ENCODE measurements at regions not wholly inside any gene's neighbourhood (a gene's known extent, or its start where the extent isn't known, plus 50 kb on each side); places are given as distances from the start of the nearest gene placed in this dataset.

- Histone ChIP-seq H3K4me1 (no peaks in the 10 kb centered on the region), H3K27me3 (no peaks in the 10 kb centered on the region), H3K36me3 (no peaks in the 10 kb centered on the region), H3K27ac (no peak overlapping the region), H3K4me3 (no peak overlapping the region), H3K9me3 (no peaks in the 10 kb centered on the region)
- no peak for TF ChIP-seq CTCF (IDR thresholded peaks at IDR 0.05)
- DNase-seq (ENCODE audit: low spot score), result no peak
Observed at GRCh38 chr5:112112346-112112745, 306.7 kb downstream of the EPB41L4A start.

GRCh38 chr5:112109331-112110007 is 309.6 kb downstream of the EPB41L4A start:
- TF ChIP-seq CTCF (IDR thresholded peaks at IDR 0.05), result no peak
- H3K27me3 ChIP-seq, result no peaks in the 10 kb centered on the region
- no peaks in the 10 kb centered on the region for H3K9me3 ChIP-seq
- no peaks in the 10 kb centered on the region for H3K4me1 ChIP-seq
- no peak overlapping the region for H3K4me3 ChIP-seq
- DNase-seq (ENCODE audit: low spot score), result no peak
- no peak overlapping the region for H3K27ac ChIP-seq
- no peaks in the 10 kb centered on the region for H3K36me3 ChIP-seq

- Histone ChIP-seq H3K4me1 (no peaks in the 10 kb centered on the region), H3K9me3 (no peaks in the 10 kb centered on the region), H3K4me3 (no peak overlapping the region), H3K27ac (no peak overlapping the region), H3K27me3 (no peaks in the 10 kb centered on the region), H3K36me3 (no peaks in the 10 kb centered on the region)
- no peak for TF ChIP-seq CTCF (IDR thresholded peaks at IDR 0.05)
- no peak for DNase-seq (ENCODE audit: low spot score)
Observed at GRCh38 chr5:112106878-112107277, 312.2 kb downstream of the EPB41L4A start.

GRCh38 chr5:112097768-112098167 is 321.3 kb downstream of the EPB41L4A start:
- TF ChIP-seq CTCF (IDR thresholded peaks at IDR 0.05), result no peak
- Histone ChIP-seq H3K4me3 (no peak overlapping the region), H3K9me3 (peaks cover 0 to 10% of the 10 kb centered on the region in 2 donors), H3K27ac (no peak overlapping the region), H3K27me3 (no peaks in the 10 kb centered on the region), H3K36me3 (no peaks in the 10 kb centered on the region), H3K4me1 (no peaks in the 10 kb centered on the region)
- no peak for DNase-seq (ENCODE audit: low spot score)

- Histone ChIP-seq H3K9me3 (no peaks in the 10 kb centered on the region), H3K4me3 (no peak overlapping the region), H3K27ac (no peak overlapping the region), H3K36me3 (no peaks in the 10 kb centered on the region), H3K27me3 (no peaks in the 10 kb centered on the region), H3K4me1 (no peaks in the 10 kb centered on the region)
- no peak for DNase-seq (ENCODE audit: low spot score)
- TF ChIP-seq CTCF (IDR thresholded peaks at IDR 0.05), result no peak
Observed at GRCh38 chr5:112087222-112087621, 330.2 kb upstream of the NREP start.

- no peak for TF ChIP-seq CTCF (IDR thresholded peaks at IDR 0.05)
- H3K4me1 ChIP-seq, result no peaks in the 10 kb centered on the region
- H3K36me3 ChIP-seq, result no peaks in the 10 kb centered on the region
- H3K27ac ChIP-seq, result no peak overlapping the region
- no peaks in the 10 kb centered on the region for H3K27me3 ChIP-seq
- DNase-seq (ENCODE audit: low spot score), result no peak
- no peaks in the 10 kb centered on the region for H3K9me3 ChIP-seq
- no peak overlapping the region for H3K4me3 ChIP-seq
Observed at GRCh38 chr5:112086740-112087139, 329.7 kb upstream of the NREP start.

Data from right atrium auricular region (tissue), 2 donors.